Stimulated activated naive CD4-positive, alpha-beta T cell treated with Interleukin-2 at 50 U/mL for 16 hours (primary cell): ENCODE measurements at regions not wholly inside any gene's neighbourhood (a gene's known extent, or its start where the extent isn't known, plus 50 kb on each side); places are given as distances from the start of the nearest gene placed in this dataset.

ENCODE experiments used
- DNase-seq: peaks from one replicate; lab custom pipeline; 2025; lab: John Stamatoyannopoulos, UW

GRCh38 chr1:83770319-83770661 lies 228.6 kb downstream of the TTLL7 start:
- no peak for DNase-seq

GRCh38 chr1:83769594-83770318 lies 229.2 kb downstream of the TTLL7 start:
- no peak for DNase-seq

GRCh38 chr1:83769072-83769471 lies 229.9 kb downstream of the TTLL7 start:
- DNase-seq, result no peak

- no peak for DNase-seq
Measured at GRCh38 chr1:83766241-83766691, 232.7 kb downstream of the TTLL7 start.

- DNase-seq, result no peak
Measured at GRCh38 chr1:83765125-83765524, 233.8 kb downstream of the TTLL7 start.

- no peak for DNase-seq
Measured at GRCh38 chr1:83764209-83764608, 234.7 kb downstream of the TTLL7 start.

GRCh38 chr1:83763361-83764095 lies 235.4 kb downstream of the TTLL7 start:
- no peak for DNase-seq

GRCh38 chr1:83762416-83762815 lies 236.5 kb downstream of the TTLL7 start:
- DNase-seq, result no peak

GRCh38 chr1:83762039-83762365 lies 236.9 kb downstream of the TTLL7 start:
- no peak for DNase-seq

- DNase-seq, result no peak
Measured at GRCh38 chr1:83761167-83762038, 237.5 kb downstream of the TTLL7 start.

- DNase-seq, result no peak
Measured at GRCh38 chr1:83760226-83761021, 238.5 kb downstream of the TTLL7 start.

- no peak for DNase-seq
Measured at GRCh38 chr1:83756984-83757717, 241.8 kb downstream of the TTLL7 start.

GRCh38 chr1:83751602-83752001 lies 247.3 kb downstream of the TTLL7 start:
- no peak for DNase-seq

GRCh38 chr1:83750201-83750600 lies 248.7 kb downstream of the TTLL7 start:
- no peak for DNase-seq

GRCh38 chr1:83747853-83748482 lies 251.0 kb downstream of the TTLL7 start:
- no peak for DNase-seq

- DNase-seq, result no peak
Measured at GRCh38 chr1:83746234-83746633, 252.7 kb downstream of the TTLL7 start.

GRCh38 chr1:83742446-83742845 lies 256.5 kb downstream of the TTLL7 start:
- DNase-seq, result no peak

GRCh38 chr1:83741770-83742169 lies 257.2 kb downstream of the TTLL7 start:
- no peak for DNase-seq

GRCh38 chr1:83741348-83741747 lies 257.6 kb downstream of the TTLL7 start:
- DNase-seq, result no peak

GRCh38 chr1:83735526-83735925 lies 263.4 kb downstream of the TTLL7 start:
- DNase-seq, result no peak

- DNase-seq, result no peak
Measured at GRCh38 chr1:83734420-83734819, 264.5 kb downstream of the TTLL7 start.
